OCI-LY1 (cell line): ENCODE measurements at regions not wholly inside any gene's neighbourhood (a gene's known extent, or its start where the extent isn't known, plus 50 kb on each side); places are given as distances from the start of the nearest gene placed in this dataset.

Experiments
- EZH2 ChIP-seq: fragments of 200-600 bp; sonication (generic), shearing (Covaris generic); IDR thresholded peaks from 2 replicates; pipeline ENCODE4 v1.8.0; 2017; ENCODE audit warnings: borderline replicate concordance, mixed run types, mild to moderate bottlenecking, antibody characterized with exemption, low read length, moderate library complexity, mixed read lengths
- TF ChIP-seq, protein P1 (sequence below): fragments of 200-600 bp; sonication (generic), shearing (Covaris generic); IDR thresholded peaks from 2 replicates; pipeline ENCODE4 v1.5.1; 2017; ENCODE audit warnings: mild to moderate bottlenecking, antibody characterized with exemption, low read length, moderate library complexity, mixed read lengths

- TF ChIP-seq, protein P1, sequence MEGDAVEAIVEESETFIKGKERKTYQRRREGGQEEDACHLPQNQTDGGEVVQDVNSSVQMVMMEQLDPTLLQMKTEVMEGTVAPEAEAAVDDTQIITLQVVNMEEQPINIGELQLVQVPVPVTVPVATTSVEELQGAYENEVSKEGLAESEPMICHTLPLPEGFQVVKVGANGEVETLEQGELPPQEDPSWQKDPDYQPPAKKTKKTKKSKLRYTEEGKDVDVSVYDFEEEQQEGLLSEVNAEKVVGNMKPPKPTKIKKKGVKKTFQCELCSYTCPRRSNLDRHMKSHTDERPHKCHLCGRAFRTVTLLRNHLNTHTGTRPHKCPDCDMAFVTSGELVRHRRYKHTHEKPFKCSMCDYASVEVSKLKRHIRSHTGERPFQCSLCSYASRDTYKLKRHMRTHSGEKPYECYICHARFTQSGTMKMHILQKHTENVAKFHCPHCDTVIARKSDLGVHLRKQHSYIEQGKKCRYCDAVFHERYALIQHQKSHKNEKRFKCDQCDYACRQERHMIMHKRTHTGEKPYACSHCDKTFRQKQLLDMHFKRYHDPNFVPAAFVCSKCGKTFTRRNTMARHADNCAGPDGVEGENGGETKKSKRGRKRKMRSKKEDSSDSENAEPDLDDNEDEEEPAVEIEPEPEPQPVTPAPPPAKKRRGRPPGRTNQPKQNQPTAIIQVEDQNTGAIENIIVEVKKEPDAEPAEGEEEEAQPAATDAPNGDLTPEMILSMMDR: no peak
- no peak for TF ChIP-seq EZH2
Observed at GRCh38 chr10:84990713-84991112, 662.3 kb downstream of the CCSER2 start.
